RPMI7951 (cell line): ENCODE measurements at regions not wholly inside any gene's neighbourhood (a gene's known extent, or its start where the extent isn't known, plus 50 kb on each side); places are given as distances from the start of the nearest gene placed in this dataset.
A peak's percentile ranks its signal among the peaks of the same experiment; 100 is the strongest.
"Not testable (repeated sequence)": the region's sequence is repeated elsewhere in the genome, so short reads cannot be mapped to it uniquely, and the experiment has no call there.

Experiments
- DNase-seq: peaks from one replicate; pipeline ENCODE4 v3.0.0-alpha.2; 2012; ENCODE audit warnings: low read depth

- no peak for DNase-seq
Observed at GRCh38 chr7:10463701-10464100, 510.0 kb upstream of the PHF14 start.

GRCh38 chr7:10465536-10465935 is 508.1 kb upstream of the PHF14 start:
- not testable (repeated sequence) for DNase-seq

- DNase-seq, result no peak
Observed at GRCh38 chr7:10468908-10469307, 504.8 kb upstream of the PHF14 start.

- no peak for DNase-seq
Observed at GRCh38 chr7:10469476-10469875, 504.2 kb upstream of the PHF14 start.

- no peak for DNase-seq
Observed at GRCh38 chr7:10471280-10472058, 502.2 kb upstream of the PHF14 start.

GRCh38 chr7:10472115-10472514 is 501.6 kb upstream of the PHF14 start:
- DNase-seq, result no peak

- DNase-seq, result no peak
Observed at GRCh38 chr7:10473569-10473968, 500.1 kb upstream of the PHF14 start.

- DNase-seq, result no peak
Observed at GRCh38 chr7:10474048-10474447, 499.6 kb upstream of the PHF14 start.

- no peak for DNase-seq
Observed at GRCh38 chr7:10475940-10476641, 497.6 kb upstream of the PHF14 start.

GRCh38 chr7:10476642-10477041 is 497.0 kb upstream of the PHF14 start:
- DNase-seq, result no peak

GRCh38 chr7:10483671-10484070 is 490.0 kb upstream of the PHF14 start:
- DNase-seq, result peak; percentile 20

- DNase-seq, result no peak
Observed at GRCh38 chr7:10484767-10485166, 488.9 kb upstream of the PHF14 start.

GRCh38 chr7:10501206-10501884 is 472.3 kb upstream of the PHF14 start:
- DNase-seq, result not testable (repeated sequence)

GRCh38 chr7:10507032-10507431 is 466.6 kb upstream of the PHF14 start:
- no peak for DNase-seq

- no peak for DNase-seq
Observed at GRCh38 chr7:10521306-10521705, 452.4 kb upstream of the PHF14 start.

GRCh38 chr7:10533429-10533828 is 440.2 kb upstream of the PHF14 start:
- DNase-seq, result not testable (repeated sequence)

GRCh38 chr7:10536561-10536960 is 437.1 kb upstream of the PHF14 start:
- peak; percentile 2 for DNase-seq

- no peak for DNase-seq
Observed at GRCh38 chr7:10537764-10538163, 435.9 kb upstream of the PHF14 start.

- no peak for DNase-seq
Observed at GRCh38 chr7:10557375-10557774, 416.3 kb upstream of the PHF14 start.

- DNase-seq, result no peak
Observed at GRCh38 chr7:10560497-10560896, 413.2 kb upstream of the PHF14 start.

- no peak for DNase-seq
Observed at GRCh38 chr7:10568891-10569290, 404.8 kb upstream of the PHF14 start.

- no peak for DNase-seq
Observed at GRCh38 chr7:10571759-10572158, 401.9 kb upstream of the PHF14 start.

GRCh38 chr7:10577866-10578374 is 395.8 kb upstream of the PHF14 start:
- no peak for DNase-seq
